ENCODE measurements at regions not wholly inside any gene's neighbourhood (a gene's known extent, or its start where the extent isn't known, plus 50 kb on each side); places are given as distances from the start of the nearest gene placed in this dataset.
"Not testable (repeated sequence)": the region's sequence is repeated elsewhere in the genome, so short reads cannot be mapped to it uniquely, and the experiment has no call there.

DNA sequence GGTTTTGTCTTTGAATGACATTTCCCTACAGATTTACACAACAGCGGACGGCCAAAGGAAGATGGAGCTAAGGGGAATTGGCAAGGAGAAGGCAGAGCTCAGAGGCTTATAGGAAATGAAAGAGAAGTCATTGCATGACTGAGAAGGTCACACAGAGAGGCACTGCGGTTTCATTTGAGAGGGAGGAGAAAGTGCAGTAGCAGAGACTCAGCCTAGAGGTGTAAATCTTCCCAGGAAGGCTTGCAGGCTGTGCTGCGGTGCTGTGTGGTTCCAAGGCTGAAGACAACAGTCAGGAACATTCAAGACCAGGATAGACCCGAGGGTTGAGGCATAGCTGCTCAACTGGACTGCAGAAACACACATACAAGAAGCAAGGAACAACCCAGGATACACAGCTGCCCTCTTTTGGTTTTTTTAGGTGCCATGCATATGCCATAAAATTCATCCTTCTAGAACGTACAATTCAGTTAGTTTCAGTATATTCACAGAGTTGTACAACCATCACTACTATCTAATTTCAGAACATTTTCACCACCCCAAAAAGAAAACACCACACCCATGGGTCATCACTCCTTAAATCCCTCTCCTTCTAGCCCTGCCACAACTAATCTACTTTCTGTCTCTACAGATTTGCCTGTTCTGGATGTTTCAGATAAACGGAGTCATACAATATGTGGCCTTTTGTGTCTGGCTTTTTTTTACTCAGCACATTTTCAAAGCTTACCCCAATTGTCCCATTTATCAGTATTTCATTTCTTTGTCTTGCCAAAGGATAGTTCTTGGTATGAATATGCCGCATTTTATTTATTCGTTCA lies 313.5 kb downstream of the ANAPC1 start:
- DNase-seq (ENCODE audit: low read depth): peak; percentile 43

- DNase-seq (ENCODE audit: low read depth): not testable (repeated sequence)
These were observed 309.2 kb downstream of the ANAPC1 start for GRCh38 chr2:111574803-111575202.

DNA sequence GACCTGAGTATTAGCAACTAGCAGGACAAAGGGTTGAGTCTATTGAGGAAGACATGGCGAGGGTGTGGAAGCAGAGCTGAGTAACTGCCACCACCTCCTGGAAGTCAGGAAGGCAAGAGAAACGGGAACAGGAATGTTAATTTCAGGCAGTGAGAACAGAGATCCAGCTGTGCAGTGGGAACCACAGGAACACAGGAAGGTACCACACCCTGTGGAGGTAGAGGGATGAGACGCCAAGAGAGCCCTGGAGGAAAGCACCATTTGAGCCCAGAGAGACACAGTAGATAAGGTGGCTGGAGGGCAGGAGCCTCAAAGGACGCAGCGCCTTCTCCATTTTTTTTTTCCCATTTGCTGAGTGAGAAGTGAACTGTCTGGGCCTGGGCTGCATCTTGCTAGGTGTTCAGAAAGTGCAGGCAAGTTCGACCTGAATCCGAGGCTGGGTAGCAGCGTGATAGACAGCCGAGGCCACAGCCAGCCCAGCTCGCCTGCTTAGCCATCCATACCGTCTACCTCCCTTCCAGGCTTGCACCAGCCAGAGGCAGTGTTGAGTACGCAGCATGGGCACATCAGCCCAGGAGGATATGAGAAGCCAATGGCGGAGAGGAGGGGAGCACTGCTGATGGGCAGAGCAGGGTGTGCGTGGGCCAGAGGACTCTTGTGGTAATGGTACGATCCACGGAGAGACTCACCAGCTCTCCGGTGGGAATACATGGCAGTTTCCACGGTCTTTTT lies 306.7 kb downstream of the ANAPC1 start:
- not testable (repeated sequence) for DNase-seq (ENCODE audit: low read depth)

DNA sequence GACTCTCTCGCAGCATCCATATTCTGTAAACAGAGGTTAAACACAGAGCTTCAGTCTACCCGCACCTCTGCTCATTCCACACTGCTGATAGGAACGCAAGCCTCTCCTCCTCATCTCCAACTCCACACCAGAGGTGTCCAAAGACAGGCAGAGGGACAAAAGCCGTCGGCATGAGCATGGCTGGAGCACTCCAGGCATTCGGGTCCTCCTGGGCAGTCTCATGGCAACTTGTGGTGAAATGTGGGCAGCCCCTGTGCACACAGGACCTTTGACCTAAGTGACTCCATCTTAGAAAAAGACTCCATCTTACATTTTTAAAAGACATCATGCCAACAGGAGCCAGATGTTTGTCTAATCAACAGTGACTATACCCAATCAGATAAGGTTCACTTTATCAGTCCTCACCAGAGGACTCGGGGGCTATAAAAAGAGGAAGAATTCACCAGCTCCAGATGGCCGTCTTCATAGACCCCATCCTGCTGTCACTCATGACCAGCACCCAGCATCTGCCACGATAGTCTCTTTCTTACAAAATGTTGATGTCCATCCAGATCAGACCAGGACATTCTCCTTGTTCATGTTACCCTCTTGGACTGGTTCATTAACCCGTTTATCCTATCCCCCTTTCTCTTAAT lies 304.4 kb downstream of the ANAPC1 start:
- DNase-seq (ENCODE audit: low read depth): not testable (repeated sequence)

GRCh38 chr2:111580616-111581015 lies 303.4 kb downstream of the ANAPC1 start:
- not testable (repeated sequence) for DNase-seq (ENCODE audit: low read depth)

DNA sequence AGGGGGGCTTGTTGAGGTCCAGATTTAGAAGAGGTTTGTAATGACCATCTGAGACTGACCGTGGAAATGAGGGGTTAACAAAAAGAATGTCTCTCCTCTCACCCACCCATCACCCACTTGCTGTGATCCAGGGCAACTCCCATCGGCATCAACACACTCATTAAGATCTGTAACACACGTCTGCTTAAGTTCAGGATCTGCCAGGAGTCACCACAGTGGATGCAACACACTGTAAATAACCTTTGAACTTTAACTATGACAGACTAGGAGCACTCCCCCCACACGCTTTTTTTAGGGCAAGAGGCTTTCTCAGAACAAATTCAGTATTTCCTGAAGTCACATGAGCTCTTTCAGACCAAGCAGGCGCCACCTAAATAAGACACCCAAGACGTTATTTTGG lies 301.9 kb downstream of the ANAPC1 start:
- not testable (repeated sequence) for DNase-seq (ENCODE audit: low read depth)

DNA sequence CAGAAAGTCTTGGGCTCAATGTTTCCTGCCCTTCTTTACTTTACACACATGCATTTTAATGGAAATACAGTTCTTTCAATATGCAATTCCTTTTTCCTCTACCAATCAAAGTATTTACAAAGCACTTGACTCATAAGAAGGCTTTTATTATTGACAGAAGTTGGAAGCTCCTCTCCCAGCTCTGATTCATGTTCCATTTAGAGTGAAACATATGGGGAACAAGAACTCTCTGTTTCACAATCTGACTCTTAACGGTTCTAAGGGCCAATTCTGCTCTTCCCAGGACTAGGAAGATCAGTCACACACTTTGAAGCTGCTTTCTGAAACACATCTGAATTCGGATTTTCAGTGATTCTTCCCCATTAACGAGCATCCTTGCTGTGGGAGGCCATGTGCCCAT lies 300.5 kb downstream of the ANAPC1 start:
- not testable (repeated sequence) for DNase-seq (ENCODE audit: low read depth)

GRCh38 chr2:111584540-111584939 lies 299.5 kb downstream of the ANAPC1 start:
- not testable (repeated sequence) for DNase-seq (ENCODE audit: low read depth)

DNA sequence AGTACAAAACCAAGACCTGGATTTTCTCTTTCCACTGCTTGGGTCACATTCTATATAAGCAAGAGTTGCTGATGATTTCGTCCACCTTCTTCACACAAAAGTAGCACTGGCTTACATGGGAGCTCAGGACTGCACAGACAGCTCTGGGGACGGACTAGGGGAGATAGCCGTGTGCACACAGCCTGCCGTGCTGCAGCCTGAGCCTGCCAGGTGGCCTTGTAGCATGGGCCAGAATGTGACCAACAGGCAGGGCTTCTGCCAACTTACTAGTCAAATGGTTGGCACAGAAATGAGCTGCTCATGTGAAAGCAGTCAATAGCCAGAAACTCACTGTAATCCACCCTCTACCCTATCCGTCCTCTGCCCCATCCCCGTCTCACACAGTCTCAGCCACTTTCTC lies 299.0 kb downstream of the ANAPC1 start:
- DNase-seq (ENCODE audit: low read depth): not testable (repeated sequence)

DNA sequence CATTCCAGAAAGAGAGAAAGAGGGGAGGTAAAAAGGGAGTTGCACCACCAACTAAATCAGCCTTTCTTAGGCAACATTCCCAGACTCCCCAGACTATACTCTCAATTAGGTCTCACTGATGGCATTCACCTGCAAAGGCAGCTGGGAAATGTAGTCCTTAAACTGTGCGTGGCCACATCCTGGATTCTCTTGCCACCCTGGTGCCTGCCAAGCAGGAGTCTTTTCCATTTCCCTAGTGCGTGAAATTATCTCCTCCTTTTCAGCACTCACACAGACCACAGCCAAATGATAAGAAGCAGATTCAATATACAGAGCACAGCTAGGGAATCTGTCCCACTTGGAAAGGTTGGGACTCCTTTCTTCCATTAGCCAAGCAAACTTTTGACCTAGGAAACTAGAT lies 298.0 kb downstream of the ANAPC1 start:
- not testable (repeated sequence) for DNase-seq (ENCODE audit: low read depth)

GRCh38 chr2:111595072-111595471 lies 288.9 kb downstream of the ANAPC1 start:
- DNase-seq (ENCODE audit: low read depth): not testable (repeated sequence)

DNA sequence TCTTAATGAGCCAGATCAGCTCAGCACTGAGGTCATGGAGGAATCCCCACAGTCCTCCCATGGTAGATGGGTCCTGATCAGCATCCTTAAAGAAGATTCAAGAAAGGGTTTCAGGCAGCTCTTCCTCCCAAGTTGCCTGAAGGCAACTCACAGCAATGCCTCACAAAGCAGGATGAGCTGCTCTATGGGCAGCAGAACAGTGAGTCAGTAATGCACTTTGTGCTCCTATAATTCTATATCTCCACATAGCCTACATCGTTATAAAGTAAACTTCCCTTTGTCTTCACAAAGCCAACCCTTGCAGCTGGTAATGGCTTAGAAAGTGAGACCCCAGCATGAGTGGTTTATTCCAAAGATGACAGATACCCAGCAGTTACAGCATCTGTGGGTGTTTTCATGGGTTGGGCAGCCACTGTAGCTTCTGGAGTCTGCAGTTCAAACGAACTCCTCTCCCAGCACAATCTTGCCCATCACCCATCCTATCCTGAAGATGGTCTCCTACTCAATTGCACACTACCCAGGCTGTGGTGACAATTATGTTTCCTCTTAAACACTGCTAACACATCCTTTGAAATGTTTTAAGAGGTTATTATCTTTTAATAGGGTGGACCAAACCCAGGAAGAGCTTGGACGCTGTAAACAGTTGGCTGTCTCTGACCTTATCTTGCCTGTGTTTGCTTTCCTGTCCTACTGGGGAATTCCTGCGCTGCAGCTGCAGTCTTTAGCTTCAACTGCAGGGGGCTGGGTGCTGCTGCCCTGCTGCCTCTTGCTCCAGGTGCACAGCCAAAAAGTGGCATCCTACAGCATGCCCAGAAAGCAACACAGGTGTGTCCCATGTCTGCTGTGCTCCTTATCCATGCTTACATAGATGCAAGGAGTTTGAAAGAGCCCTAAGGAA lies 286.9 kb downstream of the ANAPC1 start:
- not testable (repeated sequence) for DNase-seq (ENCODE audit: low read depth)

- DNase-seq (ENCODE audit: low read depth): not testable (repeated sequence)
These were observed 285.0 kb downstream of the ANAPC1 start for GRCh38 chr2:111598944-111599343.

- DNase-seq (ENCODE audit: low read depth): not testable (repeated sequence)
These were observed 281.7 kb downstream of the ANAPC1 start for GRCh38 chr2:111602259-111602658.

DNA sequence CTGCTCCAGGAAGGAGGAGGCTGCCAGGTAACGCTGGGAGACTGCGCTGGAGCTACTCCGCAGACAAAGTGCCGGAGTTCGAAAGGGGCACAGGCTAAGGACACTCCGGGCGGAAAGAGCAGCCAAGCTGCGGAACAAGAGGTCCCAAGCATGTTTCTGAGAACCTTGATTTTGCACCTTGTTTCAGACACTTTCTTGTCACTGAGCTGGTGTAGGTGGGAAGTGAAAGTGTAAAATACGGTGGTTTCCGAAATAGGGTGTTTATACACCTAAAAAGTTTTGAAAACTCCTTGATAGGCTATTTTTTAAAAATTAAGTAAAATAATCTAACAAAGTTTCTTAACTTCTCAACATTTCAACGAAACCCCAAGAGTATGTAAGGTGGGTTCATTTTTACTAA lies 278.2 kb downstream of the ANAPC1 start:
- DNase-seq (ENCODE audit: low read depth): not testable (repeated sequence)

GRCh38 chr2:111606632-111607031 lies 277.4 kb downstream of the ANAPC1 start:
- DNase-seq (ENCODE audit: low read depth): not testable (repeated sequence)

- DNase-seq (ENCODE audit: low read depth): not testable (repeated sequence)
These were observed 274.7 kb downstream of the ANAPC1 start for GRCh38 chr2:111609146-111609844.

DNA sequence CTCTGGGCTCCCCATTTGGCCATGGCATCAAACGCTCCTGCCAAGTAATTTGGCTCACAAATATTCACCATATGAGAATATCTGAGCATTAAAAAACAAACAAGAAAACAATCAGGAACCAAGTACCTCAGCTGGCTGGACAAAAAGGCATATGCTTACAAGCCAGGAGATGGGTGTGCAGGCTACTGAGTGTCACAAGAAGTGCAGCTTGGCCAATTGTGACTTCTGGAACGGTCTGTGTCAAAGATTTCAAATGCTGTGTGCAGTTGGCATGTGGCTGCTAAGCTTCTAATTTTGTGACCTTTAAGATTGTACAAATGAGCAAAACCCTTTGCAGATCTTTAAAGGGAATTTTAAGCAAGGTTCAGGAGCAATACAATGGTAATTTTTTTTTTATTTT lies 274.0 kb downstream of the ANAPC1 start:
- DNase-seq (ENCODE audit: low read depth): not testable (repeated sequence)

DNA sequence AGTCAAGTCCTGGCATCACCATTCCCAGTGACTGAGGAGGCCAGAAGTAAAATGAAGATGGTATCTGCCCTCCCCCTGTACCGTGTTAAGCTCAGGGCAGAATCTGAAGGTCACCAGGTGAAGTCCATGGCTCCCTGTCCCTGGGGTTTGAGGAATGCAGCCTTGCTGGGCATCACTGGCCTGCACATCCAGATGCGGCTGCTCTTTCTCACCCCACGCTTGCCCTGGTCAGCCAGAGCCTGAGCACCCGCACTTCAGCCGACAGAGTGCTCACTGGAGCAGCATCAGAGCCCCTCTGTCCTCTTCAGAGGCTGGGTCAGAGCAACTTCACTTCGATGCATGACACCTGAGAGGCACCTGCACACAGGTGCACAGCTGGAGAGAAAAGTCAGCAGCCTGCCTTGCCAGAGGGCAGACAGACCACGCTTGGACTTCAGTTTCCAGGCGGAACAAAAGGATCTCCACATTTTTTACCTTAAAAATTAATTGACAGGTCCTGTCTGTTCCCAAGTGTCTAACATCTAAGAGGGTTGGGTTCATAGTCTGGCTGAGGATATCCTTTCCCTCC lies 267.3 kb downstream of the ANAPC1 start:
- no peak for DNase-seq (ENCODE audit: low read depth)
